Erythroblast (primary cell): ENCODE measurements at regions not wholly inside any gene's neighbourhood (a gene's known extent, or its start where the extent isn't known, plus 50 kb on each side); places are given as distances from the start of the nearest gene placed in this dataset.

ENCODE experiments used
- DNase-seq, 2 experiments: peaks; one replicate each; lab custom pipeline; 2025; lab: John Stamatoyannopoulos, UW
- GATA1 ChIP-seq: IDR thresholded peaks from 2 replicates; pipeline ENCODE4 v1.6.1; 2011; ENCODE audit warnings: low read depth, mild to moderate bottlenecking, control low read depth, low read length, moderate library complexity
- POLR2A ChIP-seq: IDR thresholded peaks from 2 replicates; pipeline ENCODE4 v1.6.1; 2011; ENCODE audit warnings: mild to moderate bottlenecking, low read length

GRCh38 chr11:127059750-127060149 is 59.2 kb upstream of the KIRREL3 start:
- TF ChIP-seq GATA1 (no peak), POLR2A (no peak)
- no peak for DNase-seq

GRCh38 chr11:127059286-127059685 is 58.7 kb upstream of the KIRREL3 start:
- DNase-seq = no peak

GRCh38 chr11:127058524-127058923 is 58.0 kb upstream of the KIRREL3 start:
- TF ChIP-seq GATA1 (no peak), POLR2A (no peak)
- no peak for DNase-seq

More at GRCh38 chr11:127059286-127059685, 58.7 kb upstream of the KIRREL3 start:
- no peak for TF ChIP-seq GATA1
- no peak for TF ChIP-seq POLR2A

GRCh38 chr11:127057126-127057525 is 56.6 kb upstream of the KIRREL3 start:
- DNase-seq = no peak
- TF ChIP-seq GATA1 (no peak), POLR2A (no peak)

GRCh38 chr11:127056338-127056971 is 55.9 kb upstream of the KIRREL3 start:
- no peak for TF ChIP-seq POLR2A
- TF ChIP-seq GATA1 = no peak
- no peak for DNase-seq

- no peak for DNase-seq
- TF ChIP-seq GATA1 (no peak), POLR2A (no peak)
Measured at GRCh38 chr11:127055236-127055635, 54.7 kb upstream of the KIRREL3 start.

- DNase-seq = no peak
- no peak for TF ChIP-seq POLR2A
- TF ChIP-seq GATA1 = no peak
Measured at GRCh38 chr11:127054153-127054552, 53.6 kb upstream of the KIRREL3 start.

GRCh38 chr11:127052404-127052803 is 51.8 kb upstream of the KIRREL3 start:
- DNase-seq = no peak
- TF ChIP-seq POLR2A (no peak), GATA1 (no peak)
